OCI-LY7 (cell line): ENCODE measurements at regions not wholly inside any gene's neighbourhood (a gene's known extent, or its start where the extent isn't known, plus 50 kb on each side); places are given as distances from the start of the nearest gene placed in this dataset.

ENCODE experiments used
- EZH2phosphoT487 ChIP-seq: fragments of 200-600 bp; sonication (generic); IDR thresholded peaks from 2 replicates; pipeline ENCODE4 v1.6.1; 2018; ENCODE audit warnings: low read depth, borderline replicate concordance, mild to moderate bottlenecking, mixed run types, antibody characterized with exemption, low read length, moderate library complexity, mixed read lengths
- TF ChIP-seq, protein P1 (sequence below): fragments of 200-600 bp; sonication (generic); conservative IDR thresholded peaks from 2 replicates; pipeline ENCODE4 v1.5.1; 2014; ENCODE audit warnings: mild to moderate bottlenecking, antibody characterized with exemption, low read length, moderate library complexity, mixed read lengths

DNA sequence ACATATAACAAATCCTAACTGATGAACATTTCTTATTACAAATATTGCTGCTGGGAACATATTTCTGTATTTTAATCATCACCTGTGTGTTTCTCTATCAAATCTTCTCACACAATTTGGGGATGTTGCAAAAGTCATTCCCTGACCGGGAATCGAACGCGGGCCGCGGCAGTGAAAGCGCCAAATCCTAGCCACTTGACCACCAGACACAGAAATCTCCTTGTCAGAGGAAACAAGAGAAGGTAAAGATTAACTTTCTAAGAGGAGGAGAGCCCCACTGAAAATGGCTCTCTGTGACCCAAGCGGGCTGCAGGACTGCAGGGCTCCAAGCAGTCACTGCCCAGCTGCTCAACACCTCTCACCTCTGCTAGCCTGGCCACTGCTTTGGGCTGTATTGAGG, 304.9 kb downstream of the FAM72C start:
- TF ChIP-seq, protein P1, sequence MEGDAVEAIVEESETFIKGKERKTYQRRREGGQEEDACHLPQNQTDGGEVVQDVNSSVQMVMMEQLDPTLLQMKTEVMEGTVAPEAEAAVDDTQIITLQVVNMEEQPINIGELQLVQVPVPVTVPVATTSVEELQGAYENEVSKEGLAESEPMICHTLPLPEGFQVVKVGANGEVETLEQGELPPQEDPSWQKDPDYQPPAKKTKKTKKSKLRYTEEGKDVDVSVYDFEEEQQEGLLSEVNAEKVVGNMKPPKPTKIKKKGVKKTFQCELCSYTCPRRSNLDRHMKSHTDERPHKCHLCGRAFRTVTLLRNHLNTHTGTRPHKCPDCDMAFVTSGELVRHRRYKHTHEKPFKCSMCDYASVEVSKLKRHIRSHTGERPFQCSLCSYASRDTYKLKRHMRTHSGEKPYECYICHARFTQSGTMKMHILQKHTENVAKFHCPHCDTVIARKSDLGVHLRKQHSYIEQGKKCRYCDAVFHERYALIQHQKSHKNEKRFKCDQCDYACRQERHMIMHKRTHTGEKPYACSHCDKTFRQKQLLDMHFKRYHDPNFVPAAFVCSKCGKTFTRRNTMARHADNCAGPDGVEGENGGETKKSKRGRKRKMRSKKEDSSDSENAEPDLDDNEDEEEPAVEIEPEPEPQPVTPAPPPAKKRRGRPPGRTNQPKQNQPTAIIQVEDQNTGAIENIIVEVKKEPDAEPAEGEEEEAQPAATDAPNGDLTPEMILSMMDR = no peak
- TF ChIP-seq EZH2phosphoT487 = no peak
